H1 (cell line): ENCODE measurements at regions not wholly inside any gene's neighbourhood (a gene's known extent, or its start where the extent isn't known, plus 50 kb on each side); places are given as distances from the start of the nearest gene placed in this dataset.

ENCODE experiments used
- CBX5 ChIP-seq: fragments of 300-800, 300-1000 bp; sonication (generic); IDR thresholded peaks from 2 replicates; pipeline ENCODE4 v1.7.1; 2016; ENCODE audit warnings: antibody characterized with exemption, low read length, low read depth
- CHD7 ChIP-seq: fragments of 300-600 bp; sonication (generic); IDR thresholded peaks from 2 replicates; pipeline ENCODE4 v1.7.1; 2012; ENCODE audit warnings: low read length, moderate library complexity, mild to moderate bottlenecking, inconsistent platforms; ENCODE audit not compliant: insufficient replicate concordance
- MAX ChIP-seq: IDR thresholded peaks from 2 replicates; pipeline ENCODE4 v1.6.1; 2012; ENCODE audit warnings: inconsistent platforms
- NANOG ChIP-seq: IDR thresholded peaks from 2 replicates; pipeline ENCODE4 v1.6.1; 2011; ENCODE audit warnings: low read length, low read depth, mild to moderate bottlenecking, inconsistent platforms; ENCODE audit not compliant: insufficient read depth, poor library complexity, severe bottlenecking
- POLR2AphosphoS5 ChIP-seq: IDR thresholded peaks from 2 replicates; pipeline ENCODE4 v1.6.1; 2011; ENCODE audit warnings: low read depth, low read length
- ZNF274 ChIP-seq: IDR thresholded peaks from 2 replicates; pipeline ENCODE4 v1.7.0; 2012; ENCODE audit warnings: low read length, borderline replicate concordance; ENCODE audit errors: extremely low read depth

- TF ChIP-seq CHD7 (no peak), NANOG (no peak), CBX5 (no peak), POLR2AphosphoS5 (no peak), ZNF274 (no peak), MAX (no peak)
Measured at GRCh38 chr5:68883436-68883835, 210.4 kb upstream of the SLC30A5 start (continued).
